Tibial artery (tissue), 4 donors: ENCODE measurements at regions not wholly inside any gene's neighbourhood (a gene's known extent, or its start where the extent isn't known, plus 50 kb on each side); places are given as distances from the start of the nearest gene placed in this dataset.
A peak's percentile ranks its signal among the peaks of the same experiment; 100 is the strongest.

Source experiments
- DNase-seq, 2 donors: peaks; one replicate each; pipeline ENCODE4 v3.0.0-alpha.2; 2019
- H3K27ac ChIP-seq, 2 donors: fragments of 200-600 bp; sonication (generic) in 1 of 2; 1 replicate in 1 of 2; 2 replicates in 1 of 2; pipeline ENCODE4 v1.5.1; 2018 to 2019; ENCODE audit warnings: mild to moderate bottlenecking in 1 of 2
- H3K27me3 ChIP-seq, 2 donors: fragments of 200-600 bp; sonication (generic) in 1 of 2; one replicate each; pipeline versions ENCODE4 v1.5.1 to v1.6.0; 2016 to 2019
- H3K36me3 ChIP-seq, 3 donors: fragments of 200-600 bp; sonication (generic) in 2 of 3; one replicate each; pipeline ENCODE4 v1.5.1; 2016 to 2019; ENCODE audit warnings: mild to moderate bottlenecking in 2 of 3
- H3K4me1 ChIP-seq, 4 donors: fragments of 200-600 bp; sonication (generic) in 2 of 4; 1 replicate in 3 of 4; 2 replicates in 1 of 4; pipeline ENCODE4 v1.5.1; 2016 to 2019
- H3K4me3 ChIP-seq, 2 donors: fragments of 200-600 bp; sonication (generic) in 1 of 2; 1 replicate in 1 of 2; 2 replicates in 1 of 2; pipeline ENCODE4 v1.5.1; 2018 to 2019; ENCODE audit warnings: mild to moderate bottlenecking in 2 of 2
- H3K9me3 ChIP-seq, 3 donors: fragments of 200-600 bp; sonication (generic) in 1 of 3; one replicate each; pipeline ENCODE4 v1.5.1; 2016 to 2019
- intact Hi-C: fragments of 100-400 bp; cut with DNase I; formaldehyde crosslinking; loops from one replicate; pipeline ENCODE4 v1.15.0; 2023; ENCODE audit warnings: low total_unique reads
- TF ChIP-seq, protein P1 (sequence below), 2 experiments: fragments of 200-600 bp in 1 of 2; fragments of 450-650 bp in 1 of 2; IDR thresholded peaks; one replicate each; pipeline ENCODE4 v1.5.1; 2017 to 2019; ENCODE audit warnings: antibody characterized with exemption in 2 of 2, mild to moderate bottlenecking in 1 of 2, moderate library complexity in 1 of 2

DNA sequence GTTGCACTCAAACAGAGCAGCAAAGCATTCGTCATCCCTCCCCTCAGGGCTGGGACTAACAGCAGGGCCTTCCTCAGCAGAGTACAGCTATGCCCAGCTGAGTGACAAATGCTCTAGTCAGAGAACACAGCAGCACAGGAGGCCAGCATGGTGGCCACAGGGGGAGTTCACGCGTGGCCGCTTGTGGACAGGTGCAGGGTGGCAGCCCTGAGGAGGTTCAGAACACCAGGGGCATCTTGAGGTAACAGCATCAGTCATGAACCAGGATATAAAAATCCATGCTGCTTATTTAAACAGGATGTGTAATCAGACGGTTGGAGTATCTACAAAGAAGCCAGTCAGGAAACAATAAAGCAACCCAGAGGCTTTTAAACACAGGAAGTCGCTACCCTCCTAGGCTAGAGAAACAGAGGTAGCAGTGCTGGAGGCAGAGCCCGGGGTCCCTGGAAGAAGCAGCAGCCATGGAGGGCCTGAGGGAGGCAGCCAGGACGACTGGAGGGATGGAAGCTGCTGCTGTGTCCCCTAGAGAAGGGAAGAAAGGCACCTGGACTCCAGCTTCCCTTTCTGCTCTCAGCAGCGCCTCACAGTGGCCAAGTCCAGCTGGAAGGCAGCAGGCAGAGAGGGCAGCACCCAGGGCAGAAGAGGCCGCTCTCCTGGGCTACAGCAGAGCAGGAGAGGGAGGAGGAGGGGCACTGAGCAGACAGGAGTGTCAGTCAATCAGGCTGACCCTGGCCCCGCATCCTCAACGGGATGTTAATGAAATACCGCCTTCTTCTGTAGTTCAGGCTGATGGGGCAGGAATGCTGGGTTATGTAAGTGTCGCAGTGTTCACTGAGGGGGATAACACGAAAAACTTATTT is 70.8 kb upstream of the UCN3 start:
- intact Hi-C loops, result no loop called here
- H3K4me1 ChIP-seq, result peaks cover 0 to 12% (median 0%) of the 10 kb centered on the region in 4 donors
- DNase-seq, result peak; percentile 52 to 72
- H3K4me3 ChIP-seq, result no peak overlapping the region
- H3K9me3 ChIP-seq, result no peaks in the 10 kb centered on the region
- H3K27me3 ChIP-seq, result no peaks in the 10 kb centered on the region
- no peak overlapping the region for H3K27ac ChIP-seq
- H3K36me3 ChIP-seq, result no peaks in the 10 kb centered on the region
- TF ChIP-seq, protein P1, sequence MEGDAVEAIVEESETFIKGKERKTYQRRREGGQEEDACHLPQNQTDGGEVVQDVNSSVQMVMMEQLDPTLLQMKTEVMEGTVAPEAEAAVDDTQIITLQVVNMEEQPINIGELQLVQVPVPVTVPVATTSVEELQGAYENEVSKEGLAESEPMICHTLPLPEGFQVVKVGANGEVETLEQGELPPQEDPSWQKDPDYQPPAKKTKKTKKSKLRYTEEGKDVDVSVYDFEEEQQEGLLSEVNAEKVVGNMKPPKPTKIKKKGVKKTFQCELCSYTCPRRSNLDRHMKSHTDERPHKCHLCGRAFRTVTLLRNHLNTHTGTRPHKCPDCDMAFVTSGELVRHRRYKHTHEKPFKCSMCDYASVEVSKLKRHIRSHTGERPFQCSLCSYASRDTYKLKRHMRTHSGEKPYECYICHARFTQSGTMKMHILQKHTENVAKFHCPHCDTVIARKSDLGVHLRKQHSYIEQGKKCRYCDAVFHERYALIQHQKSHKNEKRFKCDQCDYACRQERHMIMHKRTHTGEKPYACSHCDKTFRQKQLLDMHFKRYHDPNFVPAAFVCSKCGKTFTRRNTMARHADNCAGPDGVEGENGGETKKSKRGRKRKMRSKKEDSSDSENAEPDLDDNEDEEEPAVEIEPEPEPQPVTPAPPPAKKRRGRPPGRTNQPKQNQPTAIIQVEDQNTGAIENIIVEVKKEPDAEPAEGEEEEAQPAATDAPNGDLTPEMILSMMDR (IDR thresholded peaks at IDR 0.05), result peak in 1 of 2 experiments; percentile 20

DNA sequence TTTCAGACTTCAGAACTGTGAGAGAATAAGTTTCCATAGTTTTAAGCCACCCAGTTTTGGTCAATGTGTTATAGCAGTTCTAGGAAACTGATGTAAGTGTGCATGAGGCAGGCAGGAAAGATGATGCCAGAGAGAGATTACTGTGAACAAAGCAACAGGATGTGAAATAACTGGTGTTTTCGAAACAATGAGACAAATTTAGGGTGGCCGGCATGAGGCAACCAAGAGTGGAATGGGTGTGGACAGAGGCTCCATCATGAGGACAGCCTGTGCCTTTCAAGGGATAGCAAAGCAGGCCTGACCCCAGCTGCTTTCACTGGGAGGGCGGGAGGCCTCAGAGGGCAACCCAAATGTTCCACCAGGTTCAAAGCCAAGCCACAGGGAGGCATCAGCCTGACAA is 67.3 kb upstream of the UCN3 start:
- intact Hi-C loops, result no loop called here
- no peaks in the 10 kb centered on the region for H3K9me3 ChIP-seq
- H3K27ac ChIP-seq, result no peak overlapping the region
- no peak overlapping the region for H3K4me3 ChIP-seq
- DNase-seq, result peak; percentile 65 to 77
- H3K4me1 ChIP-seq, result no peaks in the 10 kb centered on the region
- H3K36me3 ChIP-seq, result no peaks in the 10 kb centered on the region
- TF ChIP-seq, protein P1 (IDR thresholded peaks at IDR 0.05), result no peak
- no peaks in the 10 kb centered on the region for H3K27me3 ChIP-seq

- Histone ChIP-seq H3K27ac (no peak overlapping the region), H3K9me3 (no peaks in the 10 kb centered on the region), H3K27me3 (no peaks in the 10 kb centered on the region), H3K4me1 (no peaks in the 10 kb centered on the region), H3K4me3 (no peak overlapping the region), H3K36me3 (no peaks in the 10 kb centered on the region)
- DNase-seq, result no peak
- intact Hi-C loops, result no loop called here
- TF ChIP-seq, protein P1 (IDR thresholded peaks at IDR 0.05), result no peak
Measured at GRCh38 chr10:5297996-5298395, 66.8 kb upstream of the UCN3 start.

GRCh38 chr10:5299950-5300349 is 64.8 kb upstream of the UCN3 start:
- intact Hi-C loops, result no loop called here
- TF ChIP-seq, protein P1 (IDR thresholded peaks at IDR 0.05), result no peak
- Histone ChIP-seq H3K36me3 (no peaks in the 10 kb centered on the region), H3K27ac (no peak overlapping the region), H3K27me3 (no peaks in the 10 kb centered on the region), H3K4me3 (no peak overlapping the region), H3K4me1 (no peaks in the 10 kb centered on the region), H3K9me3 (peaks cover 0 to 7% (median 0%) of the 10 kb centered on the region in 3 donors)
- DNase-seq, result no peak

DNA sequence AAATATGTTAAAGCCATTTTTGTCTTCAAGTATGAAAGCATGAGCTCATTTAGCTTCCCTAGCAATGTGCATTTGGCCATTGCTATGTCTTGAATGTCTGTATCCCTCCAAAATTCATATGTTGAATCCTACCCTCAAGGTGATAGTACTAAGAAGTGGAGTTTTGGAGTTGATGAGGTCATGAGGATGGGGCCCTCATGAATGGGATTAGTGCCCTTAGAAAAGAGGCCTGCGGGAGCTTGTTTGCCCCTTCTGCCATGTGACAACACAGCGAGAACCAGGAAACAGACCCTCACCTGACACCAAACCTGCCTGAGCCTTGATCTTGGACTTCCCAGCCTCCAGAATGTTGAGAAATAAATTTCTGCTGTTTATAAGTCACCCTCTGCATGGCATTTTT is 61.3 kb upstream of the UCN3 start:
- intact Hi-C loops, result no loop called here
- no peak for DNase-seq
- no peak overlapping the region for H3K27ac ChIP-seq
- H3K27me3 ChIP-seq, result no peaks in the 10 kb centered on the region
- H3K4me3 ChIP-seq, result no peak overlapping the region
- H3K4me1 ChIP-seq, result no peaks in the 10 kb centered on the region
- peaks cover 0 to 7% (median 0%) of the 10 kb centered on the region in 3 donors for H3K9me3 ChIP-seq
- TF ChIP-seq, protein P1 (IDR thresholded peaks at IDR 0.05), result no peak
- no peaks in the 10 kb centered on the region for H3K36me3 ChIP-seq
